SK-N-SH (cell line): ENCODE measurements at regions not wholly inside any gene's neighbourhood (a gene's known extent, or its start where the extent isn't known, plus 50 kb on each side); places are given as distances from the start of the nearest gene placed in this dataset.

Experiments used
- CTCF ChIP-seq: fragments of 200-600 bp; sonication (generic); IDR thresholded peaks from 2 replicates; pipeline ENCODE4 v1.6.1; 2017; ENCODE audit warnings: antibody characterized with exemption, mild to moderate bottlenecking, moderate library complexity
- EZH2phosphoT487 ChIP-seq: fragments of 200-600 bp; sonication (generic); IDR thresholded peaks from 2 replicates; pipeline ENCODE4 v1.6.1; 2017; ENCODE audit warnings: low read depth, mixed run types, mild to moderate bottlenecking, antibody characterized with exemption, moderate library complexity, borderline replicate concordance
- FOSL2 ChIP-seq: IDR thresholded peaks from 2 replicates; pipeline ENCODE4 v1.4.0; 2012; ENCODE audit warnings: low read depth, mild to moderate bottlenecking, moderate library complexity, borderline replicate concordance
- GABPA ChIP-seq: IDR thresholded peaks from 2 replicates; pipeline ENCODE4 v1.4.0; 2012; ENCODE audit warnings: low read depth, mild to moderate bottlenecking
- JUND ChIP-seq: IDR thresholded peaks from 2 replicates; pipeline ENCODE4 v1.4.0; 2012
- MEF2A ChIP-seq: IDR thresholded peaks from 2 replicates; pipeline ENCODE4 v1.4.0; 2012; ENCODE audit warnings: low read depth, borderline replicate concordance
- POLR2AphosphoS5 ChIP-seq: IDR thresholded peaks from 2 replicates; pipeline ENCODE4 v1.6.1; 2012; ENCODE audit warnings: low read depth, low read length
- RAD21 ChIP-seq: IDR thresholded peaks from 2 replicates; pipeline ENCODE4 v1.6.1; 2012; ENCODE audit warnings: mild to moderate bottlenecking, low read length
- SIN3A ChIP-seq: IDR thresholded peaks from 2 replicates; pipeline ENCODE4 v1.6.1; 2012; ENCODE audit warnings: low read depth, mild to moderate bottlenecking, low read length, moderate library complexity, borderline replicate concordance
- YY1 ChIP-seq: IDR thresholded peaks from 2 replicates; pipeline ENCODE4 v1.4.0; 2012; ENCODE audit warnings: low read depth, mild to moderate bottlenecking
- TF ChIP-seq, protein P1 (sequence below): IDR thresholded peaks from 2 replicates; pipeline ENCODE4 v1.6.1; 2012; ENCODE audit warnings: mild to moderate bottlenecking, low read depth, low read length, moderate library complexity
- TF ChIP-seq, protein P2 (sequence below): IDR thresholded peaks from 2 replicates; pipeline ENCODE4 v1.4.0; 2012; ENCODE audit warnings: low read depth, borderline replicate concordance
- TF ChIP-seq, protein P3 (sequence below): IDR thresholded peaks from 2 replicates; pipeline ENCODE4; 2012

DNA sequence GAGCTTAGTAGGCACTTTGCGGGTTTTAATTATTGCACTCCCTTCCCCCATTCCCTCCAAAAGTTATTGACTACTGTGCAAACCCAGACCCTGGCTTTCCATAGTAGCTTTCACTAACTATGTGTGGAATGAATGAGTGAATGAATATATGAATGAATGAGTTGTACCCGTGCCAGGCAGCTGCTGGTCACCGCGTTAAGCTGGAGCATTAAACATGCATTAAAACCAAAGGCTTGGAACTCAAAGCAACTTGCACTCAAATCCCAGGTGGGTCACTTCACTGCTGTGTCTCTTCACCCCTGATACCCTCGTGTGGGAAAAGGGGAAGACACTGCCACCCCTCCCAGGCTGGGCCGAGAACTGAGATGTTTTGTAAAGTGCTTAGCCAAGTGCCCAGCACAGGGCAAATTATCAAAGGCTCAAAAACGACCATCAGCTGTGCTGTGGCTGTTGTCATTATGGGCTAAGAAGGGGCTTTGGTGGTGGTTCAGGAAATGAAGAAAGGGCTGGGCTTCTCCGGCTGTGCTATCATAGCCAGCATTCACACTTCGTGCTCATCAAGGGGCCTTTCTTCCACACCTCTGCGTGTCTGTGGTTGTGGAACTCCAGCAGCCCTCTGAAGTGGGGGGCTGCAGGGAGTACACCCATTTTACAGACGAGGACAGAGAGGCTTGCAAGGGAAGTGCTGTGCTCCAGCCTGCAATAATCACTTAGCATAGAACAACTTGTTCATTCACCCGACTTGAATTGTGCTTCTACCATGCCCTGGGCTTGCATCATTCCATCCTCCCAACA, 60.2 kb upstream of the STX16 start:
- TF ChIP-seq FOSL2 = no peak
- TF ChIP-seq SIN3A = no peak
- TF ChIP-seq, protein P1, sequence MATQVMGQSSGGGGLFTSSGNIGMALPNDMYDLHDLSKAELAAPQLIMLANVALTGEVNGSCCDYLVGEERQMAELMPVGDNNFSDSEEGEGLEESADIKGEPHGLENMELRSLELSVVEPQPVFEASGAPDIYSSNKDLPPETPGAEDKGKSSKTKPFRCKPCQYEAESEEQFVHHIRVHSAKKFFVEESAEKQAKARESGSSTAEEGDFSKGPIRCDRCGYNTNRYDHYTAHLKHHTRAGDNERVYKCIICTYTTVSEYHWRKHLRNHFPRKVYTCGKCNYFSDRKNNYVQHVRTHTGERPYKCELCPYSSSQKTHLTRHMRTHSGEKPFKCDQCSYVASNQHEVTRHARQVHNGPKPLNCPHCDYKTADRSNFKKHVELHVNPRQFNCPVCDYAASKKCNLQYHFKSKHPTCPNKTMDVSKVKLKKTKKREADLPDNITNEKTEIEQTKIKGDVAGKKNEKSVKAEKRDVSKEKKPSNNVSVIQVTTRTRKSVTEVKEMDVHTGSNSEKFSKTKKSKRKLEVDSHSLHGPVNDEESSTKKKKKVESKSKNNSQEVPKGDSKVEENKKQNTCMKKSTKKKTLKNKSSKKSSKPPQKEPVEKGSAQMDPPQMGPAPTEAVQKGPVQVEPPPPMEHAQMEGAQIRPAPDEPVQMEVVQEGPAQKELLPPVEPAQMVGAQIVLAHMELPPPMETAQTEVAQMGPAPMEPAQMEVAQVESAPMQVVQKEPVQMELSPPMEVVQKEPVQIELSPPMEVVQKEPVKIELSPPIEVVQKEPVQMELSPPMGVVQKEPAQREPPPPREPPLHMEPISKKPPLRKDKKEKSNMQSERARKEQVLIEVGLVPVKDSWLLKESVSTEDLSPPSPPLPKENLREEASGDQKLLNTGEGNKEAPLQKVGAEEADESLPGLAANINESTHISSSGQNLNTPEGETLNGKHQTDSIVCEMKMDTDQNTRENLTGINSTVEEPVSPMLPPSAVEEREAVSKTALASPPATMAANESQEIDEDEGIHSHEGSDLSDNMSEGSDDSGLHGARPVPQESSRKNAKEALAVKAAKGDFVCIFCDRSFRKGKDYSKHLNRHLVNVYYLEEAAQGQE = no peak
- TF ChIP-seq, protein P2, sequence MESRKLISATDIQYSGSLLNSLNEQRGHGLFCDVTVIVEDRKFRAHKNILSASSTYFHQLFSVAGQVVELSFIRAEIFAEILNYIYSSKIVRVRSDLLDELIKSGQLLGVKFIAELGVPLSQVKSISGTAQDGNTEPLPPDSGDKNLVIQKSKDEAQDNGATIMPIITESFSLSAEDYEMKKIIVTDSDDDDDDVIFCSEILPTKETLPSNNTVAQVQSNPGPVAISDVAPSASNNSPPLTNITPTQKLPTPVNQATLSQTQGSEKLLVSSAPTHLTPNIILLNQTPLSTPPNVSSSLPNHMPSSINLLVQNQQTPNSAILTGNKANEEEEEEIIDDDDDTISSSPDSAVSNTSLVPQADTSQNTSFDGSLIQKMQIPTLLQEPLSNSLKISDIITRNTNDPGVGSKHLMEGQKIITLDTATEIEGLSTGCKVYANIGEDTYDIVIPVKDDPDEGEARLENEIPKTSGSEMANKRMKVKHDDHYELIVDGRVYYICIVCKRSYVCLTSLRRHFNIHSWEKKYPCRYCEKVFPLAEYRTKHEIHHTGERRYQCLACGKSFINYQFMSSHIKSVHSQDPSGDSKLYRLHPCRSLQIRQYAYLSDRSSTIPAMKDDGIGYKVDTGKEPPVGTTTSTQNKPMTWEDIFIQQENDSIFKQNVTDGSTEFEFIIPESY = no peak
- TF ChIP-seq EZH2phosphoT487 = no peak
- TF ChIP-seq MEF2A = no peak
- TF ChIP-seq POLR2AphosphoS5 = no peak
- no peak for TF ChIP-seq CTCF
- TF ChIP-seq RAD21 = no peak
- TF ChIP-seq JUND = no peak
- TF ChIP-seq, protein P3, sequence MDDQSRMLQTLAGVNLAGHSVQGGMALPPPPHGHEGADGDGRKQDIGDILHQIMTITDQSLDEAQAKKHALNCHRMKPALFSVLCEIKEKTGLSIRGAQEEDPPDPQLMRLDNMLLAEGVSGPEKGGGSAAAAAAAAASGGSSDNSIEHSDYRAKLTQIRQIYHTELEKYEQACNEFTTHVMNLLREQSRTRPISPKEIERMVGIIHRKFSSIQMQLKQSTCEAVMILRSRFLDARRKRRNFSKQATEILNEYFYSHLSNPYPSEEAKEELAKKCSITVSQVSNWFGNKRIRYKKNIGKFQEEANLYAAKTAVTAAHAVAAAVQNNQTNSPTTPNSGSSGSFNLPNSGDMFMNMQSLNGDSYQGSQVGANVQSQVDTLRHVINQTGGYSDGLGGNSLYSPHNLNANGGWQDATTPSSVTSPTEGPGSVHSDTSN = no peak
- TF ChIP-seq GABPA = no peak
- no peak for TF ChIP-seq YY1
